ENCODE measurements at regions not wholly inside any gene's neighbourhood (a gene's known extent, or its start where the extent isn't known, plus 50 kb on each side); places are given as distances from the start of the nearest gene placed in this dataset.
"Not testable (repeated sequence)": the region's sequence is repeated elsewhere in the genome, so short reads cannot be mapped to it uniquely, and the experiment has no call there.

GRCh38 chr2:13858626-13859025, 773.9 kb upstream of the LRATD1 start:
- H3K79me2 ChIP-seq (ENCODE audit: insufficient read depth, low read length), result no peaks in the 10 kb centered on the region
- DNase-seq (ENCODE audit: insufficient read length, low spot score, missing footprints), result no peak
- no peaks in the 10 kb centered on the region for H3K27me3 ChIP-seq (ENCODE audit: insufficient read depth, low read length)
- H4K20me1 ChIP-seq (ENCODE audit: insufficient read depth, low read length), result no peaks in the 10 kb centered on the region
- H3K4me3 ChIP-seq (ENCODE audit: insufficient read depth, low read length), result no peak overlapping the region
- H3K4me2 ChIP-seq (ENCODE audit: insufficient read depth, low read length), result no peak overlapping the region
- H2AFZ ChIP-seq (ENCODE audit: low read length), result no peak overlapping the region
- no peak overlapping the region for H3K27ac ChIP-seq (ENCODE audit: low read depth, low read length)
- H3K9me3 ChIP-seq (ENCODE audit: low read depth, low read length), result no peaks in the 10 kb centered on the region
- no peak for TF ChIP-seq CTCF (IDR thresholded peaks at IDR 0.05; ENCODE audit: extremely low read depth, low read depth, low read length)
- no peaks in the 10 kb centered on the region for H3K36me3 ChIP-seq (ENCODE audit: insufficient read depth, low read length)
- H3K4me1 ChIP-seq (ENCODE audit: insufficient read depth, low read length), result no peaks in the 10 kb centered on the region

- H3K36me3 ChIP-seq (ENCODE audit: insufficient read depth, low read length); H3K9me3 ChIP-seq (ENCODE audit: low read depth, low read length); H3K4me2 ChIP-seq (ENCODE audit: insufficient read depth, low read length); H3K27me3 ChIP-seq (ENCODE audit: insufficient read depth, low read length); H4K20me1 ChIP-seq (ENCODE audit: insufficient read depth, low read length); H3K79me2 ChIP-seq (ENCODE audit: insufficient read depth, low read length); H2AFZ ChIP-seq (ENCODE audit: low read length); H3K4me3 ChIP-seq (ENCODE audit: insufficient read depth, low read length); DNase-seq (ENCODE audit: insufficient read length, low spot score, missing footprints); H3K27ac ChIP-seq (ENCODE audit: low read depth, low read length); H3K4me1 ChIP-seq (ENCODE audit: insufficient read depth, low read length): not testable (repeated sequence)
Observed at GRCh38 chr2:13868275-13868674, 764.2 kb upstream of the LRATD1 start.

- Histone ChIP-seq H3K79me2 (ENCODE audit: insufficient read depth, low read length) (no peaks in the 10 kb centered on the region), H3K4me1 (ENCODE audit: insufficient read depth, low read length) (no peaks in the 10 kb centered on the region), H3K27ac (ENCODE audit: low read depth, low read length) (no peak overlapping the region), H3K36me3 (ENCODE audit: insufficient read depth, low read length) (no peaks in the 10 kb centered on the region), H2AFZ (ENCODE audit: low read length) (no peak overlapping the region), H3K4me2 (ENCODE audit: insufficient read depth, low read length) (no peak overlapping the region), H3K9me3 (ENCODE audit: low read depth, low read length) (no peaks in the 10 kb centered on the region), H4K20me1 (ENCODE audit: insufficient read depth, low read length) (no peaks in the 10 kb centered on the region), H3K27me3 (ENCODE audit: insufficient read depth, low read length) (no peaks in the 10 kb centered on the region), H3K4me3 (ENCODE audit: insufficient read depth, low read length) (no peak overlapping the region)
- no peak for DNase-seq (ENCODE audit: insufficient read length, low spot score, missing footprints)
- TF ChIP-seq CTCF (IDR thresholded peaks at IDR 0.05; ENCODE audit: extremely low read depth, low read depth, low read length), result no peak
Observed at GRCh38 chr2:13876491-13877037, 756.0 kb upstream of the LRATD1 start.

GRCh38 chr2:13877571-13877970, 754.9 kb upstream of the LRATD1 start:
- no peaks in the 10 kb centered on the region for H3K36me3 ChIP-seq (ENCODE audit: insufficient read depth, low read length)
- H3K4me2 ChIP-seq (ENCODE audit: insufficient read depth, low read length), result no peak overlapping the region
- H4K20me1 ChIP-seq (ENCODE audit: insufficient read depth, low read length), result no peaks in the 10 kb centered on the region
- no peak for DNase-seq (ENCODE audit: insufficient read length, low spot score, missing footprints)
- TF ChIP-seq CTCF (IDR thresholded peaks at IDR 0.05; ENCODE audit: extremely low read depth, low read depth, low read length), result no peak
- no peak overlapping the region for H2AFZ ChIP-seq (ENCODE audit: low read length)
- H3K27ac ChIP-seq (ENCODE audit: low read depth, low read length), result no peak overlapping the region
- no peak overlapping the region for H3K4me3 ChIP-seq (ENCODE audit: insufficient read depth, low read length)
- no peaks in the 10 kb centered on the region for H3K4me1 ChIP-seq (ENCODE audit: insufficient read depth, low read length)
- H3K27me3 ChIP-seq (ENCODE audit: insufficient read depth, low read length), result no peaks in the 10 kb centered on the region
- H3K79me2 ChIP-seq (ENCODE audit: insufficient read depth, low read length), result no peaks in the 10 kb centered on the region
- no peaks in the 10 kb centered on the region for H3K9me3 ChIP-seq (ENCODE audit: low read depth, low read length)
